C4-2B (cell line): ENCODE measurements at regions not wholly inside any gene's neighbourhood (a gene's known extent, or its start where the extent isn't known, plus 50 kb on each side); places are given as distances from the start of the nearest gene placed in this dataset.

Experiments used
- H3K27ac ChIP-seq: fragments of 450-650 bp; 2 replicates; pipeline ENCODE4 v1.5.1; 2017
- ZFX ChIP-seq: fragments of 450-650 bp; IDR thresholded peaks from 2 replicates; pipeline ENCODE4 v1.6.1; 2017
- TF ChIP-seq, protein P1 (sequence below): fragments of 450-650 bp; conservative IDR thresholded peaks from 2 replicates; pipeline ENCODE4 v1.5.1; 2017; ENCODE audit warnings: mild to moderate bottlenecking

DNA sequence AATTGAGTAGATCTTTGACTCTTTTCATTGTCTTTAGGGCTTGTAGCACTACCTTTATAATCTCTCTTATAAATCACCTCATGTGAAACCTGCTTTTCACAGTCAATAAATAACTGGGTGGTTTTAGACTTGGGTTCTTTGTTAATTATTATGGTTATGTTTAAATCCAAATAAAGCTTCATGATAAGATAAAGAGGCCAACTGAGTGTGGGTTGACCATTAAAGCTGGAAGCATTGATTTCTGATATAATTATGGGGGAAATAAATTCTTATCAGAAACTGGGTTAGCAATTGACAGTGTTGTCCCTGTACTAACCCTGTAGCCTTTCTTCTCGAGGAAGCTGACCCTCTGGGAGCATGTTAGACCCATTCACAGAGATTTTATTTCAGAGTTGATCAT is 384.7 kb upstream of the LCORL start:
- no peak for TF ChIP-seq ZFX
- TF ChIP-seq, protein P1, sequence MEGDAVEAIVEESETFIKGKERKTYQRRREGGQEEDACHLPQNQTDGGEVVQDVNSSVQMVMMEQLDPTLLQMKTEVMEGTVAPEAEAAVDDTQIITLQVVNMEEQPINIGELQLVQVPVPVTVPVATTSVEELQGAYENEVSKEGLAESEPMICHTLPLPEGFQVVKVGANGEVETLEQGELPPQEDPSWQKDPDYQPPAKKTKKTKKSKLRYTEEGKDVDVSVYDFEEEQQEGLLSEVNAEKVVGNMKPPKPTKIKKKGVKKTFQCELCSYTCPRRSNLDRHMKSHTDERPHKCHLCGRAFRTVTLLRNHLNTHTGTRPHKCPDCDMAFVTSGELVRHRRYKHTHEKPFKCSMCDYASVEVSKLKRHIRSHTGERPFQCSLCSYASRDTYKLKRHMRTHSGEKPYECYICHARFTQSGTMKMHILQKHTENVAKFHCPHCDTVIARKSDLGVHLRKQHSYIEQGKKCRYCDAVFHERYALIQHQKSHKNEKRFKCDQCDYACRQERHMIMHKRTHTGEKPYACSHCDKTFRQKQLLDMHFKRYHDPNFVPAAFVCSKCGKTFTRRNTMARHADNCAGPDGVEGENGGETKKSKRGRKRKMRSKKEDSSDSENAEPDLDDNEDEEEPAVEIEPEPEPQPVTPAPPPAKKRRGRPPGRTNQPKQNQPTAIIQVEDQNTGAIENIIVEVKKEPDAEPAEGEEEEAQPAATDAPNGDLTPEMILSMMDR: no peak
- H3K27ac ChIP-seq: no peak overlapping the region

DNA sequence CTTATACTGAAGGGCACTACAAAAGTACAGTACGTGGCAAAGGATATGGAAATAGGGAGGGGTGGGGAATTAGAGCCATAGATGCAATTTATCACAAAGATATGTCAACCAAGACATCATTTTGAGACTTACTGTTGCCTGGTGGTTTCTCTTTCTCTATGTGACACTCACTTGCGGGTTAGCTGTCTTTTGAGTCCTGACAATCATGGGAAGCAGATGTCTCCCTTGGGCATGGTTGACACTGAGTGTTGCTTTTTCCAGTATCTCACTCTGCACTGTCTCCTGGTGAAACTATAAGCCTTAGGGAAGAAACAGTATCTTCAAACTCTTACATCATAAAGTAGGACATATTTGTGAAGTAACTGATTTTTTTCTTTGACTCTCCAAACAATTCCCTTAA is 383.5 kb upstream of the LCORL start:
- TF ChIP-seq, protein P1: no peak
- no peak for TF ChIP-seq ZFX

DNA sequence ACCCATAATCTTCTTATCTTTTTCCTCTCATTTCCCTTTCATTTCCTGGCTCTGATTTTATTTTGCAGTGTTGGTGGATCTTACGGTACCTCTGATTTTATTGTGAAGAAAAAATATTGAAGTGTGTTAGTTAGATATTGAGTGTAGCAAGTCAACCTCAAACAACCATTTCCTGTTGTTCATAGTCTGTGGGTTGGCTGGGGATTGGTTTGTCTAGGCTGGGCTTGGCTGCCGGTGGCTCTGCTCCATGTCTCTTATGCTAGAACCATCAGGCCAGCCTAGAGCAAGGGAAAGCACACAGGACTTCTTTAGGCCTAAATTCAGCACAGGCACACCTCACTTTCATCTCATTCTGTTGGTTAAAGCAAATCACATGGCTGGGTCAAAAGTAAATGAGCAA is 383.1 kb upstream of the LCORL start:
- H3K27ac ChIP-seq: no peak overlapping the region
- TF ChIP-seq, protein P1: no peak
- no peak for TF ChIP-seq ZFX

More for the DNA sequence above, 383.5 kb upstream of the LCORL start:
- H3K27ac ChIP-seq: no peak overlapping the region

DNA sequence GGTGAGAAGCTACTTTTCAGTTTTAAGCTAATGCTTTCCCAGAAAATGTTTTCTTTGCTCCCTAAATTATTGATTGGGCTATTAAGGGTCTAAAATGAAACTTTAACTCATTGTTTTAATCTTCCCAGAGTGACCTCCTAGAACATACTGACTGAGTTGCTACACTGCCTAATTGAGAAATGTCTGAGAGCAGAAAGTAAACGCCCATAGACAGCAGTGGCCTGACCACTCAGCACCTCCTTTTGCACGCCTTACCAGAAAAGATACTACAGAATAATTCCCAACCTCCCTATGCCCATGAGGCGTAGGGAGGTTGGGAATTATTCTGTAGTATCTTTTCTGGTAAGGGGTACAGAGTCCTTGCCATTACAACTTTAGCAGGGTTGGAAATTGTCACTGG is 381.8 kb upstream of the LCORL start:
- H3K27ac ChIP-seq: no peak overlapping the region
- TF ChIP-seq, protein P1: no peak
- TF ChIP-seq ZFX: no peak

DNA sequence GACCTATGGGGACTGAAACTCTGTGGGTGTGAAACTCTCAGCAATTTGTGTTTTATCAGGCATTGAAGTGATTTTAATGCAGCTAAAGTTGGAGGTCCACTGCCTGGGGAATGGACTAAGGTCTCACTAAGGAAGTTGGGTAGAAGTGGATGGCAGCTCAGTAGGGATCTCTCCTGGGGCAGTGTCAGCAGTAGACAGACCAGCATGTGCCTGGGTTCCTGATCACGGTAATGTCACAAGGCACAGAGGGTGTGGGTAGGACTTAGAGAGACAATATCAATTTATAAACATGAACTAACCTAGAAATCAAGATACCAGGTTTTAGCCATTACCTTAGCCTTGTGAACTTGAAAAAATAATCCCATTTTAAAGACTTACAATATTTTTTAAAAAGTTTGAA is 380.3 kb upstream of the LCORL start:
- no peak for TF ChIP-seq ZFX
- TF ChIP-seq, protein P1: no peak
- H3K27ac ChIP-seq: no peak overlapping the region

DNA sequence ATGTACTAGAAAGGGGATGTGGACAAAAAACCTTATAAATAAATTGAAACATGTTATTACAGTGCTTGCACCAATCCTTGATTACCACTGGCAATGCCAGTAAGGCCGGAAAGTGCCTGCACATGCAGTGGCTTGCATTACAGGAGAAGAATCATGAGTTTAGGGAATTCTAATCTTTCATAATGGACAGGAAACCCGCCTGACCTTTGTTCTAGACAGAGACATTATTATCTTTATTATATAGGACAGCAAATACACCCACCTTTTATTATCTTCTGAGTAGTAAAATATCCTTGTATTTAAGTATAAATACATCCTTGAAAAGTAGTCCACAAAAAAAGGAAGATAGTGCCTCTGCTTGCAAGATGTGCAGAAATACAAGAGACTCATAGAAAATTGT is 379.9 kb upstream of the LCORL start:
- TF ChIP-seq ZFX: no peak
- TF ChIP-seq, protein P1: no peak
- H3K27ac ChIP-seq: no peak overlapping the region

DNA sequence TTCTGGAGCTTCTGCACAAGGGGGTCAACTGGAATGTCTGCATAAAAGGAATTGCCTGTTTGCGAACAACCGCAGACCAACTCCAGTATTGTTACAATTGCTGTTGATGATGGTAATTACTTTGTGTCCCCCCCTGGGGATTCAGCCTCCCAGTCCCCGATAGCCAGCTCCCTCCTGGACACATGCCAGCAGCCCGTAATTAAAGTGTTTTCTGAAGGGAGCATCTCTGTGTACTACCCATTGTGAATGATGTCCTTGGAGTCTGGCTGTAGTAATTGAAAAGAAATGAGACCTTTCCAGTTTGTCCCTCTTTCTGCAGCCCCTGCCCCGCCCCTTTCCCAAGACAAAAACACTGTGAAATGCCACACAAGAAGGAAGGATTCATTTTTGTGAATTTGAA is 377.1 kb upstream of the LCORL start:
- TF ChIP-seq, protein P1: no peak
- TF ChIP-seq ZFX: no peak
- H3K27ac ChIP-seq: no peak overlapping the region
